ENCODE measurements at regions not wholly inside any gene's neighbourhood (a gene's known extent, or its start where the extent isn't known, plus 50 kb on each side); places are given as distances from the start of the nearest gene placed in this dataset.

- Histone ChIP-seq H3K9me3 (ENCODE audit: severe bottlenecking) (no peaks in the 10 kb centered on the region), H3K27ac (ENCODE audit: poor library complexity, severe bottlenecking) (no peak overlapping the region), H3K27me3 (ENCODE audit: insufficient read depth, poor library complexity, severe bottlenecking) (no peaks in the 10 kb centered on the region), H3K4me1 (ENCODE audit: insufficient read depth, poor library complexity, severe bottlenecking) (peaks cover 35% of the 10 kb centered on the region), H3K4me3 (ENCODE audit: severe bottlenecking) (no peak overlapping the region), H3K36me3 (ENCODE audit: low read depth) (no peaks in the 10 kb centered on the region)
- ATAC-seq (ENCODE audit: low read depth) (no peak), DNase-seq (ENCODE audit: low spot score) (no peak)
- TF ChIP-seq, protein P1, sequence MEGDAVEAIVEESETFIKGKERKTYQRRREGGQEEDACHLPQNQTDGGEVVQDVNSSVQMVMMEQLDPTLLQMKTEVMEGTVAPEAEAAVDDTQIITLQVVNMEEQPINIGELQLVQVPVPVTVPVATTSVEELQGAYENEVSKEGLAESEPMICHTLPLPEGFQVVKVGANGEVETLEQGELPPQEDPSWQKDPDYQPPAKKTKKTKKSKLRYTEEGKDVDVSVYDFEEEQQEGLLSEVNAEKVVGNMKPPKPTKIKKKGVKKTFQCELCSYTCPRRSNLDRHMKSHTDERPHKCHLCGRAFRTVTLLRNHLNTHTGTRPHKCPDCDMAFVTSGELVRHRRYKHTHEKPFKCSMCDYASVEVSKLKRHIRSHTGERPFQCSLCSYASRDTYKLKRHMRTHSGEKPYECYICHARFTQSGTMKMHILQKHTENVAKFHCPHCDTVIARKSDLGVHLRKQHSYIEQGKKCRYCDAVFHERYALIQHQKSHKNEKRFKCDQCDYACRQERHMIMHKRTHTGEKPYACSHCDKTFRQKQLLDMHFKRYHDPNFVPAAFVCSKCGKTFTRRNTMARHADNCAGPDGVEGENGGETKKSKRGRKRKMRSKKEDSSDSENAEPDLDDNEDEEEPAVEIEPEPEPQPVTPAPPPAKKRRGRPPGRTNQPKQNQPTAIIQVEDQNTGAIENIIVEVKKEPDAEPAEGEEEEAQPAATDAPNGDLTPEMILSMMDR (IDR thresholded peaks at IDR 0.05; ENCODE audit: poor library complexity, severe bottlenecking): no peak
Measured at GRCh38 chr9:115169003-115169402, 51.0 kb upstream of the TNC start.

DNA sequence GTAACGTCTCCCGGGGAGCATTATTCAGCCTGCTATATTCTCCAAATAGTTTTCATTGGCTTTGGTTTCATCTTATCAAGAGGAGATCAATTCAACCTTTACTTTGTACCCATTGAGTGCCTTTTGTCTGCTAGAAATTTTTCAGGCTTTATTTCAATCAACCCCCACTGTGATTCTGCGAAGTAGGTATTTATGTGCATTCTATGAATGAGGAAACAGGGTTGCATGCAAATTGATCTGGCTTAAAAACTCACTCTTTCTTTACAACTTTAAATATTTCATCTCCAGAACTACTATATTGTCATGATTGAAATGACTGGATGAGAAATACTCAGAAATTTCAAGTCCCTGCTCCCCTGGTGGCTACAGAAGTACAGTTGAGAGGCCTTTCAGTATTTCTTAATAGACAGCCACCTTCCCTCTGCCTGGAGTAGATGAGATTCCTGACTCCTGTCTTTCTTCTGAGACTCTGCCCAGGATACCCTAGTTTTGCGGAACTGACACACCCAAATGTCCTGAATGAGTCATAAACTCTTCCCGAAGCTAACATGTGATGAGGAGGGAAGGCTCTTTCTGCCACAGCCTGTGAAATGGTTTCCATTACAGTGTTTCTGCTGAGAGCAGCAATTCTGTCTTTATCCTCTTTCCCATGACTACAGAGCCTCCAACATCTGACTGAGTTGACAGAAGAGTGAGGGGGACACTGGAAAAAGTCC lies 52.6 kb upstream of the TNC start:
- Histone ChIP-seq H3K36me3 (ENCODE audit: low read depth) (no peaks in the 10 kb centered on the region), H3K27me3 (ENCODE audit: insufficient read depth, poor library complexity, severe bottlenecking) (no peaks in the 10 kb centered on the region), H3K9me3 (ENCODE audit: severe bottlenecking) (no peaks in the 10 kb centered on the region), H3K4me3 (ENCODE audit: severe bottlenecking) (no peak overlapping the region), H3K4me1 (ENCODE audit: insufficient read depth, poor library complexity, severe bottlenecking) (peaks cover 23% of the 10 kb centered on the region), H3K27ac (ENCODE audit: poor library complexity, severe bottlenecking) (peak overlapping the region; percentile 45)
- peak; percentile 86 for ATAC-seq (ENCODE audit: low read depth)
- TF ChIP-seq, protein P1 (IDR thresholded peaks at IDR 0.05; ENCODE audit: poor library complexity, severe bottlenecking): no peak
- DNase-seq (ENCODE audit: low spot score): no peak

DNA sequence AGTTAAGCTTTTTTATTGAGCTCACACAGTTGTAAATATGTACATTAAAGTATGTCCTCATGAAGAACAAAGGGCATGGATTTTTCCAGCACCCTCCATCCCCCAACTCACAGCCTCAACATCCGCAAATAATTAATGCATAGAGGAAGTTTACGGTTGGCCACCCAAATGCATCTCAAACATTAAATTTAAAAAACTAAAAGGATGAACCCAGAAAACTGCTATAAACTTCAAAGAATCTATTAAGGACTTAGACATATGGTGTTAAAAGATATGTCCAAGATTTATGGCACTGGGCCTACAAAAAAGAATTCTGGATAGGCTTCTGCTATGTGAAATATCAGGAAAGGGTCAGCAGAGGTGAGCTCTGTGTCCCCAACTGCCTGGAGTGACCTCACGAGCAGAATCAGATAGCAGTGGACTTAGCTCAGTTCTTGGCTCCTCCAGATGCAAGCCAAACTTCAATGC lies 54.0 kb upstream of the TNC start:
- H3K4me3 ChIP-seq (ENCODE audit: severe bottlenecking): no peak overlapping the region
- H3K36me3 ChIP-seq (ENCODE audit: low read depth): no peaks in the 10 kb centered on the region
- DNase-seq (ENCODE audit: low spot score): no peak
- H3K27ac ChIP-seq (ENCODE audit: poor library complexity, severe bottlenecking): no peak overlapping the region
- no peaks in the 10 kb centered on the region for H3K9me3 ChIP-seq (ENCODE audit: severe bottlenecking)
- TF ChIP-seq, protein P1 (IDR thresholded peaks at IDR 0.05; ENCODE audit: poor library complexity, severe bottlenecking): no peak
- no peak for ATAC-seq (ENCODE audit: low read depth)
- H3K4me1 ChIP-seq (ENCODE audit: insufficient read depth, poor library complexity, severe bottlenecking): peaks cover 17% of the 10 kb centered on the region
- H3K27me3 ChIP-seq (ENCODE audit: insufficient read depth, poor library complexity, severe bottlenecking): no peaks in the 10 kb centered on the region

DNA sequence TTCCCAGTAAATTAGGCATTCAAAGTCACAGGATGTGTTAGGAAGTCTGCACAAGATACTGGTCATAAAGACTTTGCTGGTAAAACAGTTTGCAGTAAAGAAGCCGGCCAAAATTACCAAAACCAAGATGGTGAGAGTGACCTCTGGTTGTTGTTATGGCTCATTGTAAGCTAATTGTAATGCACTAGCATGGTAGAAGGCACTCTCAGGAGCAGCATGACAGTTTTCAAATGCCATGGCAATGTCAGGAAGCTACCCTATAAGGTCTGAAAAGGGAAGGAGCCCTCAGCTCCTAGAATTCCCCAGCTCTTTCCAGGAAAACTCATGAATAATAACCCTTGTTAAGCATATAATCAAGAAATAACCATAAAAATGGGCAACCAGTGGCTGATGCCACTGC lies 64.3 kb upstream of the TNC start:
- no peak overlapping the region for H3K27ac ChIP-seq (ENCODE audit: poor library complexity, severe bottlenecking)
- no peak overlapping the region for H3K4me3 ChIP-seq (ENCODE audit: severe bottlenecking)
- DNase-seq (ENCODE audit: low spot score) (no peak), ATAC-seq (ENCODE audit: low read depth) (no peak)
- no peaks in the 10 kb centered on the region for H3K27me3 ChIP-seq (ENCODE audit: insufficient read depth, poor library complexity, severe bottlenecking)
- H3K36me3 ChIP-seq (ENCODE audit: low read depth): no peaks in the 10 kb centered on the region
- no peaks in the 10 kb centered on the region for H3K4me1 ChIP-seq (ENCODE audit: insufficient read depth, poor library complexity, severe bottlenecking)
- TF ChIP-seq, protein P1 (IDR thresholded peaks at IDR 0.05; ENCODE audit: poor library complexity, severe bottlenecking): peak; percentile 7
- no peaks in the 10 kb centered on the region for H3K9me3 ChIP-seq (ENCODE audit: severe bottlenecking)

DNA sequence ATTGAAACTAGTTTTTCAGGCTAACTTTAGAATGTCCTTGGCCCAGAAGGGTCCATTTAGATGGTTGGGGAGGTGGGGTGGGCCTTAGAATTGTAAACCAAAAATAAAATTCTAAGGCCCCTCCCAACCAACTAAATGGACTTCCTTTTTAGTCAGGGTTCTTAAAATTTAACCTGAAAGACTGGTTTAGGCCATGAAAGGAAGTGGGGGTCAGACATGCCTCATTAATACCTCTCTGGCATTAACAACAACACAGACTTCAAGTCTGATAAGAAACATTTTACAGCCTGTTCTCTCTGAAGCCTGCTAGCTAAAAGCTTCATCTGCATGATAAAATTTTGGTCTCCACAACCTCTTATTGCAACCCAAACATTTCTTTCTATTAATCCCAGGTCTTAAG lies 65.5 kb upstream of the TNC start:
- DNase-seq (ENCODE audit: low spot score) (no peak), ATAC-seq (ENCODE audit: low read depth) (no peak)
- no peaks in the 10 kb centered on the region for H3K4me1 ChIP-seq (ENCODE audit: insufficient read depth, poor library complexity, severe bottlenecking)
- no peak overlapping the region for H3K27ac ChIP-seq (ENCODE audit: poor library complexity, severe bottlenecking)
- H3K9me3 ChIP-seq (ENCODE audit: severe bottlenecking): no peaks in the 10 kb centered on the region
- no peaks in the 10 kb centered on the region for H3K27me3 ChIP-seq (ENCODE audit: insufficient read depth, poor library complexity, severe bottlenecking)
- TF ChIP-seq, protein P1 (IDR thresholded peaks at IDR 0.05; ENCODE audit: poor library complexity, severe bottlenecking): no peak
- no peak overlapping the region for H3K4me3 ChIP-seq (ENCODE audit: severe bottlenecking)
- H3K36me3 ChIP-seq (ENCODE audit: low read depth): no peaks in the 10 kb centered on the region
